ENCODE measurements at regions not wholly inside any gene's neighbourhood (a gene's known extent, or its start where the extent isn't known, plus 50 kb on each side); places are given as distances from the start of the nearest gene placed in this dataset.

- H3K4me3 ChIP-seq (ENCODE audit: low read depth, low read length), result no peak overlapping the region
- no peak for TF ChIP-seq CTCF (IDR thresholded peaks at IDR 0.05; ENCODE audit: borderline replicate concordance, insufficient read depth, low read depth, low read length)
Measured at GRCh38 chr18:51622702-51623101, 425.2 kb upstream of the MEX3C start.

- no peak for TF ChIP-seq CTCF (IDR thresholded peaks at IDR 0.05; ENCODE audit: borderline replicate concordance, insufficient read depth, low read depth, low read length)
- H3K4me3 ChIP-seq (ENCODE audit: low read depth, low read length), result no peak overlapping the region
Measured at GRCh38 chr18:51623653-51624052, 426.2 kb upstream of the MEX3C start.

GRCh38 chr18:51630706-51631105 lies 433.2 kb upstream of the MEX3C start:
- TF ChIP-seq CTCF (IDR thresholded peaks at IDR 0.05; ENCODE audit: borderline replicate concordance, insufficient read depth, low read depth, low read length), result no peak
- H3K4me3 ChIP-seq (ENCODE audit: low read depth, low read length), result no peak overlapping the region

- TF ChIP-seq CTCF (IDR thresholded peaks at IDR 0.05; ENCODE audit: borderline replicate concordance, insufficient read depth, low read depth, low read length), result no peak
- H3K4me3 ChIP-seq (ENCODE audit: low read depth, low read length), result no peak overlapping the region
Measured at GRCh38 chr18:51637881-51638280, 440.4 kb upstream of the MEX3C start.

- no peak overlapping the region for H3K4me3 ChIP-seq (ENCODE audit: low read depth, low read length)
- TF ChIP-seq CTCF (IDR thresholded peaks at IDR 0.05; ENCODE audit: borderline replicate concordance, insufficient read depth, low read depth, low read length), result no peak
Measured at GRCh38 chr18:51639541-51639940, 442.1 kb upstream of the MEX3C start.

GRCh38 chr18:51643483-51643882 lies 446.0 kb upstream of the MEX3C start:
- no peak for TF ChIP-seq CTCF (IDR thresholded peaks at IDR 0.05; ENCODE audit: borderline replicate concordance, insufficient read depth, low read depth, low read length)
- no peak overlapping the region for H3K4me3 ChIP-seq (ENCODE audit: low read depth, low read length)

- no peak for TF ChIP-seq CTCF (IDR thresholded peaks at IDR 0.05; ENCODE audit: borderline replicate concordance, insufficient read depth, low read depth, low read length)
Measured at GRCh38 chr18:51645607-51646006, 448.1 kb upstream of the MEX3C start.

More at GRCh38 chr18:51645607-51646006, 448.1 kb upstream of the MEX3C start:
- H3K4me3 ChIP-seq (ENCODE audit: low read depth, low read length), result no peak overlapping the region
